Heart left ventricle (tissue), 16 donors: ENCODE measurements at regions not wholly inside any gene's neighbourhood (a gene's known extent, or its start where the extent isn't known, plus 50 kb on each side); places are given as distances from the start of the nearest gene placed in this dataset.

ENCODE experiments used
- ATAC-seq, 4 donors: fragments of 200-7000 bp; cut with Tn5 transposase; one replicate each; pipeline ENCODE4 v1.9.1; 2020 to 2022; ENCODE audit warnings: moderate library complexity in 4 of 4, mild to moderate bottlenecking in 3 of 4, moderate number of reproducible peaks in 1 of 4
- DNase-seq, 5 donors: peaks; one replicate each; pipeline ENCODE4 v3.0.0-alpha.2; 2020
- H3K27ac ChIP-seq, 12 donors: fragments of 200-600 bp; sonication (generic) in 4 of 12; one replicate each; pipeline versions ENCODE4 v1.5.0 to v1.8.0; 2016 to 2022; ENCODE audit warnings: mild to moderate bottlenecking in 2 of 12
- H3K27me3 ChIP-seq, 9 donors: fragments of 200-600 bp; sonication (generic) in 2 of 9; one replicate each; pipeline versions ENCODE4 v1.5.1 to v1.8.0; 2016 to 2022; ENCODE audit warnings: mild to moderate bottlenecking in 3 of 9
- H3K36me3 ChIP-seq, 9 donors: fragments of 200-600 bp; sonication (generic) in 2 of 9; one replicate each; pipeline versions ENCODE4 v1.5.0 to v1.8.0; 2018 to 2022; ENCODE audit warnings: mild to moderate bottlenecking in 2 of 9
- H3K4me1 ChIP-seq, 12 donors: fragments of 200-600 bp; sonication (generic) in 4 of 12; one replicate each; pipeline versions ENCODE4 v1.5.0 to v1.8.0; 2016 to 2022; ENCODE audit warnings: mild to moderate bottlenecking in 3 of 12
- H3K4me3 ChIP-seq, 12 donors: fragments of 200-600 bp; sonication (generic) in 4 of 12; one replicate each; pipeline versions ENCODE4 v1.5.0 to v1.8.0; 2017 to 2022; ENCODE audit warnings: mild to moderate bottlenecking in 9 of 12, moderate library complexity in 4 of 12
- H3K9me3 ChIP-seq, 12 donors: fragments of 200-600 bp; sonication (generic) in 4 of 12; one replicate each; pipeline versions ENCODE4 v1.5.0 to v1.8.0; 2016 to 2022; ENCODE audit warnings: mild to moderate bottlenecking in 1 of 12
- POLR2A ChIP-seq, 2 donors: fragments of 450-650 bp; IDR thresholded peaks; one replicate each; pipeline ENCODE4 v1.6.1; 2017; ENCODE audit warnings: antibody characterized with exemption in 2 of 2, mild to moderate bottlenecking in 2 of 2, moderate library complexity in 2 of 2
- WGBS, 4 donors: extraction: QIAGEN DNeasy Blood & Tissue Kit in 2 of 4; methylation state at CpG; one replicate each; pipeline versions ENCODE4 v1.1.5 to v1.1.7; 2013 to 2018; 5-methylcytosine and 5-hydroxymethylcytosine counted together
- intact Hi-C, 10 donors: fragments of 100-400 bp; cut with DNase I; formaldehyde crosslinking; loops; one replicate each; pipeline versions ENCODE4 v1.11.1 to v1.14.2; 2022
- TF ChIP-seq, protein P1 (sequence below), 12 donors: fragments of 200-600 bp; sonication (generic) in 4 of 12; IDR thresholded peaks; one replicate each; pipeline versions ENCODE4 v1.5.0 to v1.8.0; 2018 to 2022; ENCODE audit warnings: antibody characterized with exemption in 12 of 12, mild to moderate bottlenecking in 5 of 12
- donor health status: ischemic (EF 13 %, LVEDD 7.1; RV severe dilation, severe dysfunction).
- donor health status: healthy with polysubstance abuse.
- donor health status: DM: no; HTN: yes; CAD: no.
- donor health status: DM: no; HTN: no; CAD: no.
- donor health status: ischemic (EF 25% LVEDD 6.9; RV normal size, moderate dysfunction).
- donor health status: ischemic (EF 25% LVEDD 5.7; RV mildly dilated, moderate dysfunction).
- donor health status: healthy.
- donor health status: DM: yes; HTN: yes; CAD: no.
- donor health status: ischemic (EF 35%, LVEDD 5.7; RV mildly dilated, moderate dysfunction).
- donor health status: nonischemic (EF 11% LVEDD 7.7; RV severe dilation, severe dysfunction).
- donor health status: DM: yes; HTN: yes; CAD: no.
- donor health status: PGD.
- donor health status: ischemic (EF 29% LVEDD 5.4; RV normal size, mild dysfunction).
- donor health status: nonischemic (EF 23%, LVEDD 6.1; RV moderate dilation, normal function).

DNA sequence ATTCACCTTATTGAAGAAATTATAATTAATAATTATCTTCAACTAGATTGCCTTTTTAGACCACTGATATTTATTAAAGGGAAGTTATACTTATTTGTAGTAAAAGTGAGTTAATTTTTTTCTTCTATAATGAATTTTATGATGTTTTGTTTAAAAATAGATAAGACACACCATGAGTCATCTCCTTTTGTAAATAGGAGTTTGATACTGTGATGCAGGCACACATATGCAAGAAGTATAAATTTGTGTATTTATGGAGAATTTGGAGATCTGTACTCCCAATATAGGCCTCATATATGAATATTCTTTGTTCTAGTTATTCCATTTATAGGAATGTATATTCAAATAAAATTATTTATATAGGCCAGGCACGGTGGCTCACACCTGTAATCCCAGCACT lies 703.5 kb upstream of the CHAC2 start:
- DNase-seq: no peak
- intact Hi-C loops: no loop called here
- H3K4me1 ChIP-seq: no peaks in the 10 kb centered on the region
- H3K36me3 ChIP-seq: no peaks in the 10 kb centered on the region
- TF ChIP-seq, protein P1, sequence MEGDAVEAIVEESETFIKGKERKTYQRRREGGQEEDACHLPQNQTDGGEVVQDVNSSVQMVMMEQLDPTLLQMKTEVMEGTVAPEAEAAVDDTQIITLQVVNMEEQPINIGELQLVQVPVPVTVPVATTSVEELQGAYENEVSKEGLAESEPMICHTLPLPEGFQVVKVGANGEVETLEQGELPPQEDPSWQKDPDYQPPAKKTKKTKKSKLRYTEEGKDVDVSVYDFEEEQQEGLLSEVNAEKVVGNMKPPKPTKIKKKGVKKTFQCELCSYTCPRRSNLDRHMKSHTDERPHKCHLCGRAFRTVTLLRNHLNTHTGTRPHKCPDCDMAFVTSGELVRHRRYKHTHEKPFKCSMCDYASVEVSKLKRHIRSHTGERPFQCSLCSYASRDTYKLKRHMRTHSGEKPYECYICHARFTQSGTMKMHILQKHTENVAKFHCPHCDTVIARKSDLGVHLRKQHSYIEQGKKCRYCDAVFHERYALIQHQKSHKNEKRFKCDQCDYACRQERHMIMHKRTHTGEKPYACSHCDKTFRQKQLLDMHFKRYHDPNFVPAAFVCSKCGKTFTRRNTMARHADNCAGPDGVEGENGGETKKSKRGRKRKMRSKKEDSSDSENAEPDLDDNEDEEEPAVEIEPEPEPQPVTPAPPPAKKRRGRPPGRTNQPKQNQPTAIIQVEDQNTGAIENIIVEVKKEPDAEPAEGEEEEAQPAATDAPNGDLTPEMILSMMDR (IDR thresholded peaks at IDR 0.05): no peak
- no peak for TF ChIP-seq POLR2A (IDR thresholded peaks at IDR 0.05)
- H3K27ac ChIP-seq: no peak overlapping the region
- H3K4me3 ChIP-seq: no peak overlapping the region
- WGBS, 4 donors: 93 to 100% (median 98%) methylated on average over 1 of the region's 1 CpG
- peaks cover 0 to 8% (median 0%) of the 10 kb centered on the region in 12 donors for H3K9me3 ChIP-seq
- no peaks in the 10 kb centered on the region for H3K27me3 ChIP-seq
- no peak for ATAC-seq

DNA sequence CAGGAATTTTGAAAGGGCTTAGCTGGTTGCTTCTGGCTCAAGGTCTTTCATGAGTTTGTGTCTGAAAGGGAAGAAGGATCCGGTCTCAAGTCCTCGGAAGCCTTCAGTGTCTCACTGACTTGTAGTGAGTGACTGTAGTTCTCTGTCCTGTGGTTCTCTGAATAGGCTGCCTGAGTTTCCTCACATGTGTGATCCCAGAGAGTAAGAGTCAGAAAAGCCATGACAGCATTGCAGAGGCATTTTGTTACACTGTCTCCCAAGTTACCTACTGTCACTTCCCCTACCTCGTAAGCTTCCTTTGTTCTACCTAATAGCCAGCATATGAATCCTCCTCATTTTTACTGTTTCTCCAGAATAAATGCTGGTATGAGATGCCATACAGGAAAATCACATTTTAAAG lies 709.1 kb upstream of the CHAC2 start:
- 53 to 76% (median 69%) methylated on average over 3 of the region's 3 CpGs for whole genome bisulfite sequencing, 4 donors
- Histone ChIP-seq H3K27me3 (no peaks in the 10 kb centered on the region), H3K27ac (no peak overlapping the region), H3K4me1 (no peaks in the 10 kb centered on the region), H3K4me3 (no peak overlapping the region), H3K9me3 (peaks cover 0 to 8% (median 0%) of the 10 kb centered on the region in 12 donors), H3K36me3 (no peaks in the 10 kb centered on the region)
- intact Hi-C loops: no loop called here
- TF ChIP-seq POLR2A (IDR thresholded peaks at IDR 0.05): no peak
- TF ChIP-seq, protein P1 (IDR thresholded peaks at IDR 0.05): no peak
- ATAC-seq (no peak), DNase-seq (no peak)

GRCh38 chr2:53053937-53054336 lies 713.7 kb upstream of the CHAC2 start:
- Histone ChIP-seq H3K36me3 (no peaks in the 10 kb centered on the region), H3K4me3 (no peak overlapping the region), H3K4me1 (no peaks in the 10 kb centered on the region), H3K9me3 (peaks cover 0 to 11% (median 0%) of the 10 kb centered on the region in 12 donors), H3K27me3 (no peaks in the 10 kb centered on the region), H3K27ac (no peak overlapping the region)
- no peak for ATAC-seq
- TF ChIP-seq POLR2A (IDR thresholded peaks at IDR 0.05): no peak
- TF ChIP-seq, protein P1 (IDR thresholded peaks at IDR 0.05): no peak
- intact Hi-C loops: no loop called here
- DNase-seq: no peak

DNA sequence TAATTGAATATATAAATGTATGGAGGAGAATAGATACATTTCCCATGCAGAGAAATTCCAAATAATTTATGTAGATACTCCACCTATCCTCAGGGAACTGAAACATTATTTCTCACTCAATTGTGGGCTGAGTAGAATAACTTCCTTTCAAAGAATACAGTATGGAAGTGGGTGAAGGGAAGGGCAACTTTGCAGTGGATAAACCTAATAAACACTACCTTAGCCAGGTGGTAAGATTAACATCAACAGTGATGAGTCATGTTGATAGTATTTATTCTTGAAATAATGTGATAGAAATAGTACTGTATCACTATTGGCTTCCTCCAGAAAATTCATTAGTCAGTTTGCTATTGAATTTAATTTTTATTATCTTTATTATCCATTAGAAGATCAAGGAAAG lies 716.4 kb upstream of the CHAC2 start:
- Histone ChIP-seq H3K9me3 (peaks cover 0 to 11% (median 0%) of the 10 kb centered on the region in 12 donors), H3K36me3 (no peaks in the 10 kb centered on the region), H3K4me1 (no peaks in the 10 kb centered on the region), H3K27me3 (no peaks in the 10 kb centered on the region), H3K27ac (no peak overlapping the region), H3K4me3 (no peak overlapping the region)
- intact Hi-C loops: no loop called here
- no peak for TF ChIP-seq POLR2A (IDR thresholded peaks at IDR 0.05)
- TF ChIP-seq, protein P1 (IDR thresholded peaks at IDR 0.05): no peak
- ATAC-seq (no peak), DNase-seq (no peak)
